Hepatic stellate cell (primary cell): ENCODE measurements at regions not wholly inside any gene's neighbourhood (a gene's known extent, or its start where the extent isn't known, plus 50 kb on each side); places are given as distances from the start of the nearest gene placed in this dataset.

Experiments used
- DNase-seq: peaks from one replicate; pipeline ENCODE4 v3.0.0; 2011; ENCODE audit warnings: low spot score

- no peak for DNase-seq
These were observed 185.3 kb downstream of the EFNB2 start for GRCh38 chr13:106350208-106350607.

GRCh38 chr13:106349080-106349931 is 186.2 kb downstream of the EFNB2 start:
- no peak for DNase-seq

- no peak for DNase-seq
These were observed 187.2 kb downstream of the EFNB2 start for GRCh38 chr13:106348075-106348840.

- DNase-seq = no peak
These were observed 191.1 kb downstream of the EFNB2 start for GRCh38 chr13:106344342-106344741.

DNA sequence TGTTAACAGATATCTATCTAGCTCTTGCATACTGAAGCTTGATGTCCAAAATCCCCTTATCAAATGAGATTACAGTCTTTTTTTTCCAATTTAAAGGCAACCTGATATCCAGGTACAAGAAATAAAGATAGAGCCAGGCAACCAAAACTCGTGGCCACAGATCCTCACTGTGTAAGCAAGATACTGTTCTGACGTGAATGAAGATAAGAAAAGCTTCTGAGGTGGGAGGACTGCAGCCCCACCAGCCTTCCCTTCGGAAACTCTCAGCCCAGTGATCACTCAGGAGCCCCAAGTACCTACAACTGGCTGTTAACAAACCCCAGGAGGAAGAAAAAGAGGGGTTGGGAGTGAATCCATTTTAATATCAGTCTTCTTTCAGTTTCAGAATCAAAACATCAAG is 191.6 kb downstream of the EFNB2 start:
- DNase-seq = no peak

DNA sequence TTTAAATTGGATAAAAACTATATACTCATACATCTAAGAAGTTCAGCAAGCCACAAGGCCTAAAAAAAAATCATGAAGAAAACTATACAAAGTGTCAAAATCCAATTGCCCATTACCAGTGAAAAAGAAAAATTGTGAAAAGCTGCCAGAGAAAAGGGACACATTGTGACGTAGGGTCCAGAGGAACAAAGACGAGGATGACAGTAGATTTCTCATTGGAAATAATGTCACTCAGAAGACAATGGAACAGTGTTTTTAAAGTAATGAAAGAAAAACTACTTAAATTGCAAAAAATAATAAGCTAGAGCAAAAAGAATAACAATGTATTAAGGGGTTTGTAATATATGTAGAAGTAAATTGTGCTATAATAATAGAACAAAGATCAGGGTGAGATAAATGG is 195.2 kb downstream of the EFNB2 start:
- no peak for DNase-seq

GRCh38 chr13:106337096-106337850 is 198.2 kb downstream of the EFNB2 start:
- no peak for DNase-seq

DNA sequence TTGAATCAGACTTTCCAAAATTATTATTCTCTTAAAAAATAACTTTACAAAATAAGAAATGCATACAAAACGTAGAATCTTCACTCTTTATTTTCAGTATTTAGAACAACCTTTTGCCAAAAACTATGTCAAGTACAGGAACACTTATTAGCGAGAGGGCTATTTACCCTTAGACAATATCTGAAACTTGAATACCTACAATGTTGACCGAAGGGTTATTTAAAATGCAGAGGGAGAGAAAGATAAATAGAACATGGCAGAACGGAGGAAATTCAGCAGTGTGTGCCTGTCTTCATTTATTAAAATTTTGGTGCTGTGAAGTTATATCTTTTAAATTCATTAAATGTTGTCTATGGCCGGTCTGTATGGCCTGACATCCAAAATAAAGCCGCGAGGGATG is 198.8 kb downstream of the EFNB2 start:
- DNase-seq = no peak

GRCh38 chr13:106332621-106333020 is 202.8 kb downstream of the EFNB2 start:
- DNase-seq = no peak

DNA sequence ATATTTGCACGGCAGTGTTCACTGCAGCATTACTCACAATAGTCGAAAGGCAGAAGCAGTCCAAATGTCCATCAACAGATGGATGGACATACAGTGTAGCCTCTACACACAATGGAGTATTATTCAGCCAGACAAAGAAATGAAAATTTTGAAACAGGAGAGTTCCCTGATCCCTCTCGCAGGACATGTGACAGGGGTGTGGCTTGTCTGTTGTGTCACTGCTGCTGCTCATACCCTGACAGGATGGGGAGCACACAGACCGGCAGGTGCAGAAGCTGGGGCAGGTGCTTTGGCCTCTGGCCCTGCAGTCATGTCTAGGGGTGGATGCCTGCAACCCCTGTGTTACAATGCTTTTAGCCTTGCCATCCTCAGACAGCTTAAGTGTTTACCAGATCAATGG is 204.3 kb downstream of the EFNB2 start:
- no peak for DNase-seq

DNA sequence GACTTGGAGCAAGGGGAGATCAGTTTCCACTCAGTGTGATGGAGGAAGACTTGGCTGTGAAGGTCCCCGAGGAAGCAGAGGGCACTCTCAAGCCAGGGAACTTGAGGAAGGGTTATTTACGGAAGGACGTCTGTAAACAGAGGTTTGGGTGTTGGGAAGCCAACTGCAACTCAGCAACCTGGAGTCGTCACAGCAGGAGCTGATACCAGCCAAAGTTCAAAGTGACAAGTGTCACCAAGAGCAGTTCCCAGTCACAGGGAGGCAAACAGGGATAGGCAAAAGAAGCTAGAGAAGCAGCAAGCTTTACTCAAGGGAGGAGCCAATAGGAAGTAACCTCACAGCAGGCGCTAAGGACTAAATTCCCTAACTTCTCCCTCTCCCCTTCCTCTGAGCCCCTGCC is 205.5 kb downstream of the EFNB2 start:
- no peak for DNase-seq

DNA sequence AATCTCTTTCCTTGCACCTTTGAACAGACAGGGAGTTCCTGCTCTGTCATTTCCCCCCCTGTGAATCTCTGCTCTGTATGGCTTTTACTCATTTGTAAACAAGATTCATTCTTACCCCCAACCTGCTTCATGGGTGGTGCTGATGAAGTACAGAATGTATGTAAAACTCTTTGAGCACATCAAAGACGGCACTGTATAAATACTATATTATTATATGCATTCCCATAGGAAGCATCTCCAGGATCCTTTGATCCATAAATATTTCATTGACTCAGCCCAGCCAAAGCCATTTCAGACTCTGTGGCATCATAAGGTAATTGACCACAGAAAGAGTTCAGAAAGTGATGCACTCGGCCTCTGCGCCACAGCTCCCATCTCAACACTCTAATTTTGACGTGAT is 208.7 kb downstream of the EFNB2 start:
- DNase-seq = no peak

DNA sequence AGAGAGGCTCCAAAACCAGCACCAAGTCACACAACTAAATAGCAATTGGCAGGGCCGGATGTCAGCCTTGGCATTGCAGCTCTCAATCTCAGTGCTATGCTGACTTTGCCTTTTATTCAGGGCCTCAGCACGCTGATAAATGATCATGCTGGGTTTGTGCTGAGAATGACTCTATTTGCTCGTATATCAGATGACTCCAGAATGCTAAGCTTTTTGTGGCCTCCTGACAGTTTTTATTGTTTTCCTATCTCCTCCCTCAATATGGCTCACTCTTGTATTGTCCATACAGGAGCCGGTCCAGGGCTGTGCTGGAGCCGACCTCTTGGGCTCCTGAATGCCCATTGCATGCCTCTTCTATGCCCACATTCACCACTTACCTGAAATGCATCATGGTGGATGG is 211.0 kb downstream of the EFNB2 start:
- no peak for DNase-seq

DNA sequence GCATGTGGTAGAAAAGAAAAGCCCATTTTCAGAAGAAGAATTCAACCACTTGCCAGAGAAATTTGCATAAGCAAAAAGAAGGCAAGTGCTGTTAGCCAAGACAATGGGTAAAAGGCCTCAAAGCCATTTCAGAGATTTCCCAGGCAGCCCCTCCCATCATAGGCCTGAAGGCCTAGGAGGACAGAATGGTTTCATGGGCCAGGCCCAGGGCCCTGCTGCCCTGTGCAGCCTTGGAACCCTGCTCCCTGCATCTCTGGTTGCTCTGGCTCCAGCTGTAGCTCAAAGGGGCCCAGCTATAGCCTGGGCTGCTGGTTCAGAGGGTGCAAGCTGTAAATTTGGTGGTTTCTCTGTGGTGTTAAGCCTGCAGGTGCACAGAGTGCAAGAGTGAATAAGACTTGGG is 212.8 kb downstream of the EFNB2 start:
- no peak for DNase-seq

- DNase-seq = no peak
These were observed 216.5 kb downstream of the EFNB2 start for GRCh38 chr13:106318941-106319411.

DNA sequence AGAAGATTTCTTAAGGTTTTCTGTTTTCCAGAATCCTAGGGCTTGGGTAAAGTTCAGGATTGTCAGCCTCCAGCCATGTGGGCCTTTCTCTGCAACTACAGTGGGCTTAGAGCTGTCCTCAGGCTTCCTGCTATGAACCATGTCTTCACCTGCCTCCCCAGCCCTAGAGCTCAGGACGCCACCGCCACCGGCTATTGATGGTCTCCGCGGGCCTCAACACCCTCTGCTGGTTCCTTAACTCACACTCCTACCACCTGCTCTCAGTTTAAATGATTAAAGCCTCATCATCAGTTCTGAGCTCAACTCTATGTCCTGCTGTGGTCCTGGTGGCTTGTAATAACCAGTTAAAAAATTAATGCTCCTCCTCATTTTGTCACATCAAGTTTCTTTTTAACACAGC is 221.0 kb downstream of the EFNB2 start:
- DNase-seq = no peak

- DNase-seq = no peak
These were observed 224.5 kb downstream of the EFNB2 start for GRCh38 chr13:106311004-106311403.

- no peak for DNase-seq
These were observed 225.1 kb downstream of the EFNB2 start for GRCh38 chr13:106310291-106310865.

DNA sequence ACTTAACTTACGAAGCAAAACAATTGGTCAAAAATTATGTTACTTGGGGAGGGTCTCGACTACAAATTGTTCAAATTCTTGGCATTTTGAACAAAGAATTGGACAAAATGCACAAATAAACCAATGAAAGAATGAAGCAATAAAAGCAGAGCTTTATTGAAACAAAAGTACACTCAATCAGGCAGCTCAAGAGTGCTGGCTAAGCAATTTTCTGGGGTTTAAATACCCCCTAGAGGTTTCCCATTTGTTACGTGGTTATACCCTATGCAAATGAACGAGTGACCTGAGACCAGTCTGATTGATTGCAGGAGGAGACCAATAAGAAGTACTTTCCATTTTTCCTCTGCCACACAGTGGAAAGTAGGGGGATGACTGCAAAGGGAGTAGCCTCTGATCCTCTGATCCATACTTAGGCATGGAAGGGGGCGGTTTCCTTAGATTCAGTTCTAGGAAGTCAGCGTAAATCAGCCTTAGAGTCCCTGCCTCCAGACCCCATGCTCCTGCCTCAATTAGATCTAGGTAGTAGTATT is 228.6 kb downstream of the EFNB2 start:
- no peak for DNase-seq

DNA sequence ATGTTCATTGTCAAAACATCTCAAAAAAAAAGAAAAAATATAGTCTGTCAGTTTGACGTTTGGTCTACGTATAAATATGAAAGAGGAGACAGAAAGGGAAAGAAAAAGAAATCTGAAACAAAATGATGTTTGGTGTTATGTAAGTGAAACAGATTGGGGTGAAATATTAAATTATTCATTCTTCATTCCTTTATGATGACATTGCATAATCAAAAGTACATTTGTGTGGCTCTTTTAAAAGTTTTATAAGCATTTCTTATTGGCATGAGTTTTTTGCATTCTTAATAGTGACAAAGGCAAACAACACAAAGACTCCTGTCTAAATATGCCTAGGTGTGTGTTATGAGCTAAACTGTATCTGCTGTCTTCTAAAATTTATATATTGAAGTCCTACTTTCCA is 232.6 kb downstream of the EFNB2 start:
- DNase-seq = no peak

GRCh38 chr13:106302011-106302410 is 233.5 kb downstream of the EFNB2 start:
- DNase-seq = no peak

- no peak for DNase-seq
These were observed 235.8 kb downstream of the EFNB2 start for GRCh38 chr13:106299621-106300020.
